ENCODE measurements at regions not wholly inside any gene's neighbourhood (a gene's known extent, or its start where the extent isn't known, plus 50 kb on each side); places are given as distances from the start of the nearest gene placed in this dataset.
"Not testable (repeated sequence)": the region's sequence is repeated elsewhere in the genome, so short reads cannot be mapped to it uniquely, and the experiment has no call there.

DNA sequence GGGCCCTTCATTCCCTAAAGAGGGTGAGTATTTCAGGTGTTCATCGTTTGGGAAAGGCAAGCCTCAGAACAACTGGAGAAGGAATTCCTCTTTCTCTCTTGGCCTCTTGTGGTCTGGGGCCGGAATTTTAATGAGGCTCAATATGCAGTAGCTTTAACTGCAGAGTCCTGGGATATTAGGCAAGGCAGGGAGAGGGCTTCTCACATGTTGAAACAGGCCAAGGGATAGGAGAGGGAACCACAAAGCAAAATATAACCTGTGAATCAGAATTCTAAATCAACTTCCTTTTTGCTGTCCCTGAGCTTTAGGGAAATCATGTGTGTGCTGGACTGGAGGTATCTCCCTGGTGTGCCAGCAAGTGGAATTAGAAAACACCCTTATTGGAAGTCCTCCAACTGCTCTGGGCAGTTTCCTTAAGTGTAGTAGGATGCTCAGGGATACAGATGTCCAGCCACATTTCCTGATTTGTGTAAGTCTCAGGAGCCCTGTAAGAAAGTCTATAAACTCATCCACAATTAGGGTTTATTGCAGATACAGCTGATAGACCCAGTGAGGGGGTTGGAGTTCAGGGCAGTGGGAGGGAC, 215.8 kb upstream of the ZRANB2 start:
- H3K27ac ChIP-seq = no peak overlapping the region
- no peaks in the 10 kb centered on the region for H3K27me3 ChIP-seq
- TF ChIP-seq, protein P1, sequence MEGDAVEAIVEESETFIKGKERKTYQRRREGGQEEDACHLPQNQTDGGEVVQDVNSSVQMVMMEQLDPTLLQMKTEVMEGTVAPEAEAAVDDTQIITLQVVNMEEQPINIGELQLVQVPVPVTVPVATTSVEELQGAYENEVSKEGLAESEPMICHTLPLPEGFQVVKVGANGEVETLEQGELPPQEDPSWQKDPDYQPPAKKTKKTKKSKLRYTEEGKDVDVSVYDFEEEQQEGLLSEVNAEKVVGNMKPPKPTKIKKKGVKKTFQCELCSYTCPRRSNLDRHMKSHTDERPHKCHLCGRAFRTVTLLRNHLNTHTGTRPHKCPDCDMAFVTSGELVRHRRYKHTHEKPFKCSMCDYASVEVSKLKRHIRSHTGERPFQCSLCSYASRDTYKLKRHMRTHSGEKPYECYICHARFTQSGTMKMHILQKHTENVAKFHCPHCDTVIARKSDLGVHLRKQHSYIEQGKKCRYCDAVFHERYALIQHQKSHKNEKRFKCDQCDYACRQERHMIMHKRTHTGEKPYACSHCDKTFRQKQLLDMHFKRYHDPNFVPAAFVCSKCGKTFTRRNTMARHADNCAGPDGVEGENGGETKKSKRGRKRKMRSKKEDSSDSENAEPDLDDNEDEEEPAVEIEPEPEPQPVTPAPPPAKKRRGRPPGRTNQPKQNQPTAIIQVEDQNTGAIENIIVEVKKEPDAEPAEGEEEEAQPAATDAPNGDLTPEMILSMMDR (IDR thresholded peaks at IDR 0.05) = no peak
- H3K9me3 ChIP-seq = no peaks in the 10 kb centered on the region
- H3K4me1 ChIP-seq = no peaks in the 10 kb centered on the region
- H3K4me3 ChIP-seq = no peak overlapping the region
- intact Hi-C loops (cut with DNase I; ENCODE audit: low total_unique reads) = no loop called here
- no peak for DNase-seq
- no peaks in the 10 kb centered on the region for H3K36me3 ChIP-seq

DNA sequence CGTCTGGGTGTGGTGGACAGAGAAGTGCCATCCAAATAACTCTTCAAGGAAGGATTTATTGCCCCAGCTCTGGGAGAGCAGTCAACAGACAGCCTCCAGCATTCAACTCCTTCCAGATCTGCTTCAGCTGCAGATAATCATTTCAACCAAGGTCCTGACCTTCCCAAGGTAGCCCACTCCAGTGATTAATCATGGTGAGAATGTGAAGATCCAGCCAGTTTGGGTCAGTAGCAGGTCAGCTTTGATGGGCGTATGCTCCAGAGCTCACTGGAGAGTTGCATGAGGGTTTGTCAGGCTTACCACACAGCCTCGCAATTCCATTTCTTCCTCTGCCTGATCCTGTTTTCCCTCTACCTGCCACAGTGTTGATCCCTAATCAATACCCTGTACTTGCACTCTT, 214.5 kb upstream of the ZRANB2 start:
- H3K36me3 ChIP-seq = no peaks in the 10 kb centered on the region
- no peak overlapping the region for H3K4me3 ChIP-seq
- H3K4me1 ChIP-seq = no peaks in the 10 kb centered on the region
- H3K27me3 ChIP-seq = no peaks in the 10 kb centered on the region
- TF ChIP-seq, protein P1 (IDR thresholded peaks at IDR 0.05) = no peak
- no peaks in the 10 kb centered on the region for H3K9me3 ChIP-seq
- no peak for DNase-seq
- intact Hi-C loops (cut with DNase I; ENCODE audit: low total_unique reads) = no loop called here
- no peak overlapping the region for H3K27ac ChIP-seq

DNA sequence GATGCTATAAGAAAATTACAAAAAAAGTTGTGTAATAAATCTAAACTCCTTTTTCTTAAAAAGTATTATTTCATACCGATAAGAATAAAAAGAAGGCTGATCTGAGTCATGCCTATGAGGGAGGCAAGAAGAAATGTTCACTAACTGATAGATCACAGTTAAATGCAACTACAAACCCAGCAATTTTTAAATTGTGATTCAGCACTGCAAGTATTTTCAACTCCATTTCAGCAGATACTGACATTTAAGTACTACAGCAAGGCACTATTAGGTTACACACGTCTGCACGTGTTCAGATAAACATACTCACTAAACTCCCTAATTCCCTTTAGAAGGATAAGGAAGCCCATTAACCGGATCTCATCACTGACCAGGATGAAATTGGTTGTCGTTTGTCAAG, 213.3 kb upstream of the ZRANB2 start:
- DNase-seq = no peak
- intact Hi-C loops (cut with DNase I; ENCODE audit: low total_unique reads) = no loop called here
- Histone ChIP-seq H3K4me1 (no peaks in the 10 kb centered on the region), H3K36me3 (no peaks in the 10 kb centered on the region), H3K9me3 (no peaks in the 10 kb centered on the region), H3K27me3 (no peaks in the 10 kb centered on the region), H3K4me3 (no peak overlapping the region), H3K27ac (no peak overlapping the region)
- TF ChIP-seq, protein P1 (IDR thresholded peaks at IDR 0.05) = no peak

DNA sequence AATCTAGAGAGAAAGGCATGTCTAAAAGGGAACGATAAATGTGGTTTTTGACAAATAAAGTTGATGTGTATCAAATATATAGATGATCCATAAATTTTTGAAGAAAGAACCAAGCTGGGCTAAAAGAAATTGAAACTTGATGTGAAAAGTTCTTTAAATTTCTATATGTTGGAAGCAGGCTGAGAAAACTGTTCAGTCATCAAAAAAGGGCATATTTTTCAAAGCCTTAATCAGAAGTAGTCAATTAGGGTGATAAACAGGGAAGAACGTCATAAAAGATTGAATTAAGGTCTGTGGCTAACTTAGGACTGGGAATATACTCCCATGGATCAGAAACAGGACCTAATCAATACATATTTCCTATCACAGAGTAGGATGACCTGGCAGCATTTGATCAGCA, 211.4 kb upstream of the ZRANB2 start:
- Histone ChIP-seq H3K4me3 (no peak overlapping the region), H3K27ac (no peak overlapping the region), H3K9me3 (no peaks in the 10 kb centered on the region), H3K27me3 (no peaks in the 10 kb centered on the region), H3K36me3 (no peaks in the 10 kb centered on the region), H3K4me1 (no peaks in the 10 kb centered on the region)
- no peak for DNase-seq
- intact Hi-C loops (cut with DNase I; ENCODE audit: low total_unique reads) = no loop called here
- TF ChIP-seq, protein P1 (IDR thresholded peaks at IDR 0.05) = no peak

DNA sequence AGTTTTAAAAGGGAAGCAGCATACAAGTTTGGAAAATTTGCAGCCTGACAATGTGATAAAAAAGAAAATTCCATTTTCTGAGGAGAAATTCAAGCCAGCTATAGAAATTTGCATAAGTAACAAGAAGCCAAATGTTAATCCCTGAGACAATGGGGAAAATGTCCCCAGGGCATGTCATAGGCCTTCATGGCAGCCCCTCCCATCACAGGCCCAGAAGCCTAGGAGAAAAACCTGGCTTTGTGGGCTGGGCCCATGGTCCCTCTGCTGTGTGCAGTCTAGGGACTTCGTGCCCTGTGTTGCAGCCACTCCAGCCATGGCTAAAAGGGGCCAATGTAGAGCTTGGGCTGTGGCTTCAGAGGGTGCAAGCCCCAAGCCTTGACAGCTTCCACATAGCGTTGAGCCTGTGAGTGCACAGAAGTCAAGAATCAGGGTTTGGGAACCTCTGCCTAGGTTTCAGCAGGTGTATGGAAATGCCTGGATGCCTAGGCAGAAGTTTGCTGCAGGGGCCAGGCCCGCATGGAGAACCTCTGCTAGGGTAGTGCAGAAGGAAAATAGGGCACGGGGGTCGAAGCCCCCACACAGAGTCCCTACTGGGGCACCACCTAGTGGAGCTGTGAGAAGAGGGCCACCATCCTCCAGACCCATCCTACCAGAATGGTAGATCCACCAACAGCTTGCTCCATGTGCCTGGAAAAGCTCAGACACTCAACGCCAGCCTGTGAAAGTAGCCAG, 209.8 kb upstream of the ZRANB2 start:
- H3K4me3 ChIP-seq; H3K27me3 ChIP-seq; H3K4me1 ChIP-seq; H3K27ac ChIP-seq; H3K36me3 ChIP-seq; DNase-seq; H3K9me3 ChIP-seq; intact Hi-C loops (cut with DNase I; ENCODE audit: low total_unique reads): not testable (repeated sequence)

DNA sequence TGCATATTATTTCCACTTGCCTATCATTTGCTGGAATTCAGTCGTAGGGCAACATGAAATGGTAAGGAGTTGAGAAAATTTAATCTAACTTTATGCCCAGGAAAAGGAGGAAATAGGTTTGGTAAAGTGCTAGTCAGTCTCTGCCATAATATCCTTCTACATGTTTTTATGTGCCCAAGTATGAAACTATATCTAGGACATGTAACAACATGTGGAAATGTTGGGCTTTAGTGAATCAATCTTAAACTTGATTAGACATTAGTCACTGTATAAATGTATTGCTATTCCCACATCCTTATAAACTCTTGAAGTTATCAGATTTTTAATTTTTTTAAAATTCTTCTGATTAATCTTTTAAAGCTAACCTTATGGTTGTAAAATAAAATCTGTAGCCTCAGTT, 204.7 kb upstream of the ZRANB2 start:
- no peak overlapping the region for H3K4me3 ChIP-seq
- H3K9me3 ChIP-seq = peaks cover 0 to 5% (median 0%) of the 10 kb centered on the region in 3 donors
- no peaks in the 10 kb centered on the region for H3K36me3 ChIP-seq
- no peak for DNase-seq
- TF ChIP-seq, protein P1 (IDR thresholded peaks at IDR 0.05) = no peak
- H3K4me1 ChIP-seq = no peaks in the 10 kb centered on the region
- intact Hi-C loops (cut with DNase I; ENCODE audit: low total_unique reads) = no loop called here
- H3K27me3 ChIP-seq = no peaks in the 10 kb centered on the region
- H3K27ac ChIP-seq = no peak overlapping the region
